Posterior cingulate gyrus (tissue), 11 donors: ENCODE measurements at regions not wholly inside any gene's neighbourhood (a gene's known extent, or its start where the extent isn't known, plus 50 kb on each side); places are given as distances from the start of the nearest gene placed in this dataset.

Experiments
- DNase-seq, 10 donors: peaks; one replicate each; pipeline versions ENCODE4 v3.0.0 to v3.0.0-alpha.2; 2020 to 2021; ENCODE audit warnings: mixed read lengths in 3 of 10
- intact Hi-C: fragments of 100-400 bp; cut with DNase I; formaldehyde crosslinking; loops from one replicate; pipeline ENCODE4 v1.15.1; 2023

- no peak for DNase-seq
- intact Hi-C loops, result no loop called here
Measured at GRCh38 chr6:41404182-41404845, 68.9 kb downstream of the NCR2 start.

GRCh38 chr6:41405941-41406727 is 70.7 kb downstream of the NCR2 start:
- intact Hi-C loops, result no loop called here
- no peak for DNase-seq

DNA sequence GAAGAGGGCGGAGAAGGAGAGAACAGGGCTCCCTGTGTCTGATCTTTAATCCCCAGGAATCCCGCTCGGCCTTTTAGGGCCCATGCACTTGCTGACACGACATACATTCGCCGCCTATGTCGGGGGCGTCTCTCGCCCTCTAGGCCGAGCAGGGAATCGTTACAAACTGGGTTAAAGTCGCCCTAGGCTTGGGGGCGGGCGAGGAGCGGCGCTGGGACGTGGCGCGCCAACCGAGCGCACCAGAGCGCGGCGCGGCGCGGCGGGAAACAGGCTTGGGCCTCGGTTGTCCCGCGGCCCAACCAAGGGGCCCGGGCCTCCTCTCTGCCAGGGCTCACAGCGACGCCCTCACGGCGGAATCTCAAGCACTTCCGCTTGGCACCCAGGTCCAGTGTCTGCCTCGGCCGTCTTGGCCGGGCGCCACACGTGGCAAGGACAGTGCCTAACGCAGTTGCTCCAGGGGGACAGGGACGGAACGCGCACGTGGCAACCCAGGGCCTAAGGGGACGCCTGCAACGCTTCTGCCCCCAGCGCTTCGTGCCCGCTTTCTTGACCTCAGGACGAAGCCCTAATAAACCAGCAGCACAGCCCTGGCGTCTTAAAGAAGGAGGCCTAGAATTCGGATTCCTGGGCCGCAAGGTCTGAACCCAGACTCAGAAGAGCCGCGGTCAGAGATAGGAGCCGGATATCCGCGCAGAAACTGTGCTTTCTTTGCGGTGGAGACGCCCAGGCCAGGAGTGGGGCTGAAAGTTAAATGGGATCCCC is 71.5 kb downstream of the NCR2 start:
- intact Hi-C loops, result no loop called here
- DNase-seq, result peak in 1 of 10 donors; percentile 71

GRCh38 chr6:41408576-41408975 is 73.2 kb downstream of the NCR2 start:
- DNase-seq, result no peak
- intact Hi-C loops, result no loop called here

DNA sequence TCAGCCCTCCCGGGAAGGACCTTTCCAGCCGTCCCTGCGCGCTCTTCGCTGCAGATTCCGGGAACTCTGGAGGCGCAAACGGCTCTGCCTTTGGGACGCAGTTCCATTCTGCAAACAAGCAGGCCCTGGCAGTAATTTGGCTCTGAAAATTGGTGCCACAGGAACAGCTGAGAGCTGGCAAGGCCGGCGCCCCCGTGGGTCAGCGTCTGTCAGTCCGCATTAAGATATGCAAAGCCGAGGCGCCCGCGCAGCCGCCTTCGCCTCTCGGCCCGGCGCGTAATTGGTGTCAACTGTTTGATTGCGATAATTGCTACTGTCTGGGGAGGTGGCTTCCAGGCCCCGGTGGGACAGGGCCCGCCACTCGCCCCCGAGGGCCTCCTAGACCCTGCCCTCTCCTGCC is 73.6 kb downstream of the NCR2 start:
- intact Hi-C loops, result no loop called here
- DNase-seq, result no peak

GRCh38 chr6:41409489-41409888 is 74.1 kb downstream of the NCR2 start:
- DNase-seq, result no peak
- intact Hi-C loops, result no loop called here

- intact Hi-C loops, result no loop called here
- DNase-seq, result no peak
Measured at GRCh38 chr6:41411961-41412360, 76.6 kb downstream of the NCR2 start.

- no peak for DNase-seq
Measured at GRCh38 chr6:41413250-41413649, 77.8 kb downstream of the NCR2 start.

GRCh38 chr6:41416501-41416837 is 81.1 kb downstream of the NCR2 start:
- intact Hi-C loops, result no loop called here
- no peak for DNase-seq

More at GRCh38 chr6:41413250-41413649, 77.8 kb downstream of the NCR2 start:
- intact Hi-C loops, result no loop called here

GRCh38 chr6:41418741-41419140 is 83.3 kb downstream of the NCR2 start:
- intact Hi-C loops, result no loop called here
- DNase-seq, result no peak

DNA sequence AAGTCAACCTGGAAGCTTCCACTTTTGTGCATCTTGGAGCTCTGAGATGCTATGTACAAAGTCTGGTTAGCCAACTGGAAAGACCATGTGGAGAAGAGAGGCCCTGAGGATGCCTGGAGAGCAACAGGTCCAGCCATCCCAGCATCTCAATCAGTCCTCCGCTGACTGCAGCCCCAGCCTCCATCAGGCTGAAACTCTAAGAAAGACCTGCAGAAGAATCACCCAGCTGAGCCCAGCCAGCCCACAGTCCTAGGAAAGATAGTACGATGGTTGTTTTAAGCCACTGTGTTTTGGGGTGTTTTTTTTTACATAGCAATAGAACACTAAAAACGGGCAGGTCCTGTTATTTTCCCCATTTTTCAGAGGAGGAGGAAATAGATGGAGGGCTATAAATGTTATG is 84.0 kb downstream of the NCR2 start:
- intact Hi-C loops, result no loop called here

DNA sequence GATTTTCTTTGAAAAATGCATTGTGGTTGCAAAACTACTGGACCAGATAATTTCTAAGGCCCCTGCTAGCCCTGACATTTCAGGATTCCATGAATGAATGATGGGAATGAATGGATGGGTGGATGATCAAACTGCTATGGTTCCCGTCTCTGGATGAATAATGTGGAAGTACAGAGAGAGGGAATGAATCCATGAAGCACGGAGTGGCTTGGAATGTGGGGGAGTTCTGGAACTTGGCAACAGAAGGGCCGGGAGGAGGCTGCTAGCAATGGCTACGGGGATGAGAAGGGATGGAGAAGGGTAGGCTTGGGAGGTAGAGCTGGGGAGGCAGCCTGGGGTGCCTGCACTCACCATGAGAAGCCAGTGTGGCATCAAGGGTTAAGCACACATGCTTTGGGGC is 84.8 kb downstream of the NCR2 start:
- intact Hi-C loops, result loop anchor here (5.0 kb wide), 1 partner anchor 43 kb away; no protein-coding TSS in a partner anchor
- no peak for DNase-seq

More for the DNA sequence above, 84.0 kb downstream of the NCR2 start:
- no peak for DNase-seq

DNA sequence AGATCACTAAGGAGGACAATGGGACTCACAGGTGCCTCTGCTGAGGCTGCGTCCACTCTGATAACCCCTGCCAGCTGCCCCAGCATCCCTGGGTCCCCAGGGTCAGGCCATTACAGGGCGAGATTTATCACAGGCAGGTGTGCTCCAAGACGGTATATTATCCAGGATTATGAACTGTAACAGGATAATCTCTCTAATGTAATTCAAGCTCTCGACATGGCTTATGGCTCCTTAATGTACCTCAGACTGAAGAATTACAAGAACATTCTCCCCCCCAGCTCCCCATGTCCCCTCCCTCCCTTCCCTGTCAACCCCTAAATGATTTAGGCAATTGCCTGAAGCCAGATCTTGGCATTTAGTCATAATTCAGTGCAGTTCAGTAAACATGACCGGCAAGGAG is 86.8 kb downstream of the NCR2 start:
- peak in 1 of 10 donors; percentile 13 for DNase-seq
- intact Hi-C loops, result loop anchor here (5.0 kb wide), 1 partner anchor 45 kb away; no protein-coding TSS in a partner anchor

GRCh38 chr6:41423002-41423401 is 87.6 kb downstream of the NCR2 start:
- intact Hi-C loops, result loop anchor here (5.0 kb wide), 1 partner anchor 46 kb away; no protein-coding TSS in a partner anchor

DNA sequence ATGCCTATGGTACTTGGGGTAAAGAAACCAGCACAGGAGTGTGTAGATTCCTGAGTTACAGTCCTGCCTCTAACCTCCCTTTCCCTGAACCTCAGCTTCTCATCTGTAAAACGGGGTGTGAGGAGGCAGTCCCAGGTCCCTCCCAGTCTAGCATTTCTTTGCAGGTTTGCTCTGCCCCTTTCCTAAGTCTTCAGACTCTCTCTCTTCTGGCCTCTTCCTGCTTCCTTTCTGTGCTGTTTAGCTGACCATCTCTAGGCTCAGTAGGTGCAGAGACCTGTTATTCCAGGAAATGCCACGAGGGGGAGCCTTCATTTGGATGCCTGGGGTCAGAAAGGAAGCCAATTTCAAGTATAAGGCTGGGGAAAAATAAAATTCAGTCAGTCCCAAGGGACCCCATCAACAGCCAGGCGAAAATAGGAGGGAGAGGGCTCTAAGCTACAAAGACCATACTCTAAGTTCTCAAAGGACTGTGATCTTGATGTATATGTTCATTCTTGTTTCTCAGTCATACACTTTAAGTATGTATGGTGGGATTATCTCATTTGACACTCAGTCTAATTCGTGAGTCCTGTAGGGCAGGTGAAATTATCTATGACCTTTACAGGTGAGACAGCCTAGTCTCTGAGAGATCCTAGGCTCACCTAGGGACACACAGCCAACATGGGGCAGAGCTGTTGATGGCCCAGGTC is 89.1 kb downstream of the NCR2 start:
- DNase-seq, result peak; percentile 61 to 96 (median 88)
- intact Hi-C loops, result loop anchor here (1.0 to 5.0 kb wide), 3 partner anchors 47 to 258 kb away; no protein-coding TSS in a partner anchor

More at GRCh38 chr6:41423002-41423401, 87.6 kb downstream of the NCR2 start:
- DNase-seq, result no peak

DNA sequence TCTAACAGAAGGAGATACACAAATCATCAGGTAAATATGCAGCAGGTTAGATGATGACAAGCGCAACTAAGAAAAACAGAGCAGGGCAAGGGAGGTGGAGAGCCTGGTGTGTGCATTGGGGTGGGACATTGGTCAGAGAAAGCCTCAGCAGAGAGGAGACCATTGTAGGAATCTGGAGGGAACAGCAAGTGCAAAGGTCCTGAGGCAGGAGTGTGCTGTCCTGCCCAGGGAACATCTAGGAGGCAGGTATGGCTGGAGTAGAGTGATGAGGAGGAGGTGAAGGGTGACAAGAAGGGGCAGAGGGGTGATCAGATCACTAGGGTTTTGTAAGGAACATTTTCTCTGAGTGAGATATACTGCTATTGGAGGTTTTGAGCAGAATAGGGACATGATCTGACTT is 90.1 kb downstream of the NCR2 start:
- no peak for DNase-seq
- intact Hi-C loops, result loop anchor here (5.0 kb wide), 1 partner anchor 257 kb away; no protein-coding TSS in a partner anchor

DNA sequence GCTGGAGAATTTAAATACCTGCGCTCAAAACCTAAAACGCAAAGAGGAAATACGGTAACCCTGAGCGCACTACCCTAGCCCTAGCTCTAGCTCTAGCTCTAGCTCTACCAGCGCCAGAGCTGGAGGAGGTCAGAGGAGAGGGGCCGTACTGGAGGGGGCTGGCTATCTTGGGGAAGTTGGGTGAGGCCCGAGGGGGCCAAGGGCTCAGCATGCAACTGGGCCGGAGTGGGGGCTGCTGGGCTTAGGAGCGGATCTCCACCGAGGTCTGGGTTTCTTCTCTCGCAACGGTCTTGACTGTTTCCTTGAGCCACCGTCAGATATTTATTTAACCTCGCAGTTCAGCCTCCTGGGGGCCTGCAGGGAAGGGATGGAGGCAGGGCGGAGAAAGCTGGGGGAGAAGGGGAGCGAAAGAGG is 91.0 kb downstream of the NCR2 start:
- DNase-seq, result peak in 2 of 10 donors; percentile 63 to 83
- intact Hi-C loops, result loop anchor here (5.0 kb wide), 1 partner anchor 256 kb away; no protein-coding TSS in a partner anchor

DNA sequence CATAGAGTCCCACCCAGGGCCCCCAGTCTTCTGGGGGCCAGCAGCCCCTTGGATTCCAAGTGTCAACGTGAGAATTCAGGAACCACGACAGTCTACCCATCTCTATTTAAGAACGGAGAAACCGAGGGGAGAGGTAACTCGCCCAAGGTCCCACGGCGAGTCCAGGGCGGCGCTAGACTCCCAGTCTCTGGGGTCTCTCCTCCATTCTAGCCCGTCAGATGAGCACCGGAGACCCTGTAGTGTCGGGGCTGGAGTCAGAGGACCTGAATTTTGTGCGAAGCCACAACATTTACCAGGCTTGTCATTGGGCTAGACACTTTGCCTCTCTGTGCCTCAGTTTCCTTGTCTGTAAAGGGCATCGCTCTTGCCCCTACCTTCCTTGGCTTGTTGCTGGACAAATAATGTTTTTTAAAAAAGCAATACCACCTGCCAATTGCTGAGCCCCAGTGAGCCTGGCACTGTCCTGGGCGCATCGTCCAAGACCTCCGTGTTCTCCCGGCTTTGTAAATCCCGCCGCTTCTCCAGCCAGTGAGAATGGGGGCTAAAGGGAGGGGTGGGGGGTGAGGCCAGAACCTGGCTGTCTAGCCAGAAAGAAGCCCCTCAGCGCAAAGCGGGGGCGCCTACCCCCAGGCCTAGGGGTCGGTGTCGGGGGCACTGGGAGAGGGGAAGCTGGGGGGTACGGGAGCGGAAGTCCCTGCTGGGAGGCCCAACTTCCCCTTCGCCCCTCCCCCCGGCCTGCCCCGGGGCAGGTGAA is 91.7 kb downstream of the NCR2 start:
- DNase-seq, result peak in 1 of 10 donors; percentile 50
- intact Hi-C loops, result loop anchor here (5.0 kb wide), 1 partner anchor 255 kb away; no protein-coding TSS in a partner anchor

DNA sequence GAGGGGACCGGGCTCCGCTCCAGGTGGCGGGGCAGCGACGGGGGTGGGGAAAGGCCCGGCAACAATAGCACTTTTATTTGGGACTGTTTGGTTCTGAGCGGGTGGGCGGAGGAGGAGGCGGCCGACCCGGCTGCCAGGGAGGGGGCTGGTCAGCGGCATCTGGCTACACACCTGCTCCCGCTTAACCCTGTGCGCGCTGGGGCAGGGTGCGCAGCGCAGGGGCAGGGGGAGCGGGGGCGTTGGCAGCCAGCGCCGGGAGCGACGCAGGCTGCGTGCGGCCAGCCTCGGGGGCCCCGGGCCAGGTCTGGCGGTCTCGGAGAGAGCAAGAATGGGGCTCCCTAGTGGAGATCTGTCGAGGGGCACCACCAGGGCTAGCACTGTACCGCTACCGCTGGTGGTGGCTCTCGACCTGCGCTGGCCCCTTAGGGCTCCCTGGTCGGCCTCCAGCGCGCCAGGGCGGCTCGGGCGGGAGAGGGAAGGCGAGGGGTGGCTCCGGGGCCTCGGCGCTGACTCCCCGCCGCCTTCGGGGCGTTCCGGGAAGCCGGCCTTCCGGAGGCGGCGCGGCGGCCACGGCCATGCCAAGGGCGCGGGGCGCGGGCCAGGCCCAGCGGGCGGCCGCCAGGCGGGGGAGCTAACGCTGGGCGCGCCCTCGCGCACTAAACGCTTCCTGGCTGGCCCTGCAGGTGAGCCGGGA is 92.4 kb downstream of the NCR2 start:
- peak in 8 of 10 donors; percentile 18 to 90 (median 63) for DNase-seq
- intact Hi-C loops, result loop anchor here (5.0 kb wide), 1 partner anchor 255 kb away; no protein-coding TSS in a partner anchor
